Endothelial cell of umbilical vein (primary cell): ENCODE measurements at regions not wholly inside any gene's neighbourhood (a gene's known extent, or its start where the extent isn't known, plus 50 kb on each side); places are given as distances from the start of the nearest gene placed in this dataset.

Experiments used
- BruUV-seq: library from RNA; stranded (reverse); fragments of 400-500 nt; replicated peaks from 2 replicates; lab custom pipeline; 2021; lab: Mats Ljungman, UMichigan
- CTCF ChIA-PET: fragments of 300-600, 350-600 bp; sonication (Branson Sonifier 250); formaldehyde crosslinking; loops from one replicate; lab custom pipeline; 2021; ENCODE audit warnings: antibody characterized with exemption, inconsistent platforms; lab: Charles Lee
- POLR2A ChIA-PET: fragments of 300-600, 350-600 bp; sonication (Branson Sonifier 250); formaldehyde crosslinking; loops from one replicate; lab custom pipeline; 2021; ENCODE audit warnings: antibody characterized with exemption, inconsistent platforms; lab: Charles Lee
- DNase-seq: peaks from one replicate; pipeline ENCODE4 v3.0.0-alpha.2; 2011; ENCODE audit warnings: low read depth, low spot score
- FAIRE-seq: peaks from 2 replicates; lab custom pipeline; 2011; peaks lifted over from hg19 to GRCh38; lab: Jason Lieb, UNC
- H2AFZ ChIP-seq: 2 replicates; pipeline ENCODE4 v1.6.0; 2012; ENCODE audit warnings: low read depth, low read length, control low read depth, inconsistent platforms
- H3K27ac ChIP-seq: 2 replicates; pipeline ENCODE4 v1.5.1; 2011; ENCODE audit warnings: low read depth, mild to moderate bottlenecking, control low read depth, low read length, moderate library complexity; ENCODE audit not compliant: insufficient read depth
- H3K27me3 ChIP-seq, 2 experiments: 2 replicates each; pipeline versions ENCODE4 v1.6.0 to v1.6.1; 2011; ENCODE audit warnings: low read length in 2 of 2, mixed read lengths in 1 of 2; ENCODE audit not compliant: control insufficient read depth in 2 of 2, insufficient read depth in 2 of 2
- H3K36me3 ChIP-seq, 2 experiments: 2 replicates in 1 of 2; 3 replicates in 1 of 2; pipeline ENCODE4 v1.5.1; 2011; ENCODE audit warnings: low read length in 2 of 2, mild to moderate bottlenecking in 1 of 2, moderate library complexity in 1 of 2; ENCODE audit not compliant: control insufficient read depth in 2 of 2, insufficient read depth in 2 of 2; ENCODE audit errors: extremely low read depth in 1 of 2
- H3K4me1 ChIP-seq: 3 replicates; pipeline ENCODE4 v1.5.1; 2011; ENCODE audit warnings: mild to moderate bottlenecking, low read length; ENCODE audit not compliant: control insufficient read depth, insufficient read depth; ENCODE audit errors: extremely low read depth
- H3K4me2 ChIP-seq: 2 replicates; pipeline ENCODE4 v1.6.1; 2011; ENCODE audit warnings: low read length, control low read depth, mixed read lengths; ENCODE audit not compliant: insufficient read depth
- H3K4me3 ChIP-seq, 3 experiments: fragments of 200-600 bp in 1 of 3; sonication (generic), shearing (Covaris generic) in 1 of 3; replicated peaks in 1 of 3; 2 replicates each; pipeline ENCODE4 v1.5.1; 2011 to 2016; ENCODE audit warnings: control low read depth in 3 of 3, low read length in 3 of 3, mild to moderate bottlenecking in 2 of 3, inconsistent platforms in 1 of 3, low read depth in 1 of 3, moderate library complexity in 1 of 3; ENCODE audit not compliant: insufficient read depth in 1 of 3
- H3K79me2 ChIP-seq: 2 replicates; pipeline ENCODE4 v1.6.0; 2012; ENCODE audit warnings: low read length, inconsistent platforms; ENCODE audit not compliant: control insufficient read depth, insufficient read depth
- H3K9ac ChIP-seq: replicated peaks from 2 replicates; pipeline ENCODE3; 2011; ENCODE audit warnings: low read length, control low read depth; ENCODE audit not compliant: insufficient read depth; ENCODE audit errors: extremely low read depth
- H3K9me1 ChIP-seq: replicated peaks from 3 replicates; pipeline ENCODE4 v1.6.0; 2011; ENCODE audit warnings: mild to moderate bottlenecking, low read length; ENCODE audit not compliant: control insufficient read depth, insufficient read depth; ENCODE audit errors: extremely low read depth
- H3K9me3 ChIP-seq: replicated peaks from 2 replicates; pipeline ENCODE4 v1.5.1; 2012; ENCODE audit warnings: low read length, inconsistent platforms; ENCODE audit not compliant: control insufficient read depth, insufficient read depth
- H4K20me1 ChIP-seq: replicated peaks from 2 replicates; pipeline ENCODE3; 2011; ENCODE audit warnings: mild to moderate bottlenecking, low read length; ENCODE audit not compliant: control insufficient read depth, insufficient read depth; ENCODE audit errors: extremely low read depth
- EZH2 ChIP-seq: IDR thresholded peaks from 2 replicates; pipeline ENCODE4 v1.6.1; 2012; ENCODE audit warnings: borderline replicate concordance, low read depth, mild to moderate bottlenecking, moderate library complexity, low read length, inconsistent platforms; ENCODE audit not compliant: severe bottlenecking
- FOS ChIP-seq: IDR thresholded peaks from 2 replicates; pipeline ENCODE4 v1.6.1; 2011; ENCODE audit warnings: mild to moderate bottlenecking, low read length, moderate library complexity, borderline replicate concordance; ENCODE audit not compliant: insufficient read depth
- GATA2 ChIP-seq: IDR thresholded peaks from 2 replicates; pipeline ENCODE4 v1.7.0; 2011; ENCODE audit warnings: low read depth, mild to moderate bottlenecking, moderate library complexity, mixed read lengths, low read length; ENCODE audit not compliant: insufficient read length, insufficient read depth
- JUN ChIP-seq: IDR thresholded peaks from 2 replicates; pipeline ENCODE4 v1.6.1; 2011; ENCODE audit warnings: borderline replicate concordance, low read depth; ENCODE audit not compliant: insufficient read length, insufficient read depth
- MYC ChIP-seq: IDR thresholded peaks from one replicate; pipeline ENCODE4 v1.6.1; 2011; ENCODE audit warnings: mild to moderate bottlenecking, low read depth, low read length
- POLR2A ChIP-seq: IDR thresholded peaks from 2 replicates; pipeline ENCODE4 v1.6.1; 2012; ENCODE audit warnings: low read depth, mild to moderate bottlenecking, control low read depth, low read length
- POLR2AphosphoS5 ChIP-seq: IDR thresholded peaks from 2 replicates; pipeline ENCODE4 v1.6.1; 2012; ENCODE audit warnings: low read depth, mild to moderate bottlenecking, control low read depth, low read length, moderate library complexity; ENCODE audit not compliant: insufficient read depth
- dilution Hi-C: fragments of 300-500 bp; cut with MboI; formaldehyde crosslinking; loops from one replicate; pipeline ENCODE4 v1.15.0; 2019; ENCODE audit warnings: low sequenced_read_pairs; ENCODE audit not compliant: extremely low pct_ligation_motif_present
- intact Hi-C: fragments of 100-400 bp; cut with micrococcal nuclease; formaldehyde crosslinking; loops from one replicate; pipeline ENCODE4 v1.10.0; 2022
- TF ChIP-seq, protein P1 (sequence below): IDR thresholded peaks from 2 replicates; pipeline ENCODE4 v1.6.1; 2011; ENCODE audit not compliant: insufficient read depth, insufficient read length
- TF ChIP-seq, protein P2 (sequence below), 2 donors: IDR thresholded peaks; 1 replicate in 1 of 2; 2 replicates in 1 of 2; pipeline ENCODE4 v1.5.1; 2011; ENCODE audit warnings: low read length in 2 of 2, mild to moderate bottlenecking in 2 of 2, moderate library complexity in 2 of 2, control low read depth in 1 of 2, inconsistent platforms in 1 of 2, low read depth in 1 of 2; ENCODE audit not compliant: insufficient read depth in 1 of 2; ENCODE audit errors: extremely low read depth in 1 of 2

- ChIA-PET POLR2A (no interaction called here), CTCF (no interaction called here)
- no TSS peak for BruUV-seq
- dilution Hi-C loops (no loop called here), intact Hi-C loops (no loop called here)
- Histone ChIP-seq H2AFZ (no peak overlapping the region), H3K27me3 (no peaks in the 10 kb centered on the region), H3K9me3 (no peaks in the 10 kb centered on the region), H3K9me1 (no peaks in the 10 kb centered on the region), H3K79me2 (no peaks in the 10 kb centered on the region), H3K4me1 (no peaks in the 10 kb centered on the region), H3K36me3 (no peaks in the 10 kb centered on the region), H3K4me2 (no peak overlapping the region), H3K27ac (no peak overlapping the region), H3K4me3 (no peak overlapping the region), H4K20me1 (no peaks in the 10 kb centered on the region), H3K9ac (no peak overlapping the region)
- no peak for FAIRE-seq
- TF ChIP-seq MYC, result no peak
- no peak for TF ChIP-seq EZH2
- TF ChIP-seq, protein P1, sequence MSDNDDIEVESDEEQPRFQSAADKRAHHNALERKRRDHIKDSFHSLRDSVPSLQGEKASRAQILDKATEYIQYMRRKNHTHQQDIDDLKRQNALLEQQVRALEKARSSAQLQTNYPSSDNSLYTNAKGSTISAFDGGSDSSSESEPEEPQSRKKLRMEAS, result no peak
- TF ChIP-seq POLR2A, result no peak
- TF ChIP-seq POLR2AphosphoS5, result no peak
- no peak for TF ChIP-seq FOS
- TF ChIP-seq, protein P2, sequence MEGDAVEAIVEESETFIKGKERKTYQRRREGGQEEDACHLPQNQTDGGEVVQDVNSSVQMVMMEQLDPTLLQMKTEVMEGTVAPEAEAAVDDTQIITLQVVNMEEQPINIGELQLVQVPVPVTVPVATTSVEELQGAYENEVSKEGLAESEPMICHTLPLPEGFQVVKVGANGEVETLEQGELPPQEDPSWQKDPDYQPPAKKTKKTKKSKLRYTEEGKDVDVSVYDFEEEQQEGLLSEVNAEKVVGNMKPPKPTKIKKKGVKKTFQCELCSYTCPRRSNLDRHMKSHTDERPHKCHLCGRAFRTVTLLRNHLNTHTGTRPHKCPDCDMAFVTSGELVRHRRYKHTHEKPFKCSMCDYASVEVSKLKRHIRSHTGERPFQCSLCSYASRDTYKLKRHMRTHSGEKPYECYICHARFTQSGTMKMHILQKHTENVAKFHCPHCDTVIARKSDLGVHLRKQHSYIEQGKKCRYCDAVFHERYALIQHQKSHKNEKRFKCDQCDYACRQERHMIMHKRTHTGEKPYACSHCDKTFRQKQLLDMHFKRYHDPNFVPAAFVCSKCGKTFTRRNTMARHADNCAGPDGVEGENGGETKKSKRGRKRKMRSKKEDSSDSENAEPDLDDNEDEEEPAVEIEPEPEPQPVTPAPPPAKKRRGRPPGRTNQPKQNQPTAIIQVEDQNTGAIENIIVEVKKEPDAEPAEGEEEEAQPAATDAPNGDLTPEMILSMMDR (IDR thresholded peaks at IDR 0.05; ENCODE audit: extremely low read depth in 1 of 2, insufficient read depth in 1 of 2, low read depth in 1 of 2, low read length in 2 of 2), result no peak
- no peak for TF ChIP-seq GATA2
- TF ChIP-seq JUN, result no peak
- no peak for DNase-seq
Observed at GRCh38 chr1:221946768-221947167, 204.9 kb upstream of the DUSP10 start.
